B cell (primary cell): ENCODE measurements at regions not wholly inside any gene's neighbourhood (a gene's known extent, or its start where the extent isn't known, plus 50 kb on each side); places are given as distances from the start of the nearest gene placed in this dataset.

Experiments
- ATAC-seq: fragments of 200-7000 bp; cut with Tn5 transposase; one replicate; pipeline ENCODE4 v1.10.0; 2021; ENCODE audit warnings: low read depth, mild to moderate bottlenecking, moderate number of reproducible peaks, moderate library complexity
- CTCF ChIA-PET: fragments of 350-600 bp; sonication (Branson Sonifier 250); formaldehyde crosslinking; loops from one replicate; lab custom pipeline; 2021; ENCODE audit warnings: antibody characterized with exemption, inconsistent platforms; lab: Charles Lee
- POLR2A ChIA-PET: fragments of 350-600 bp; sonication (Branson Sonifier 250); formaldehyde crosslinking; loops from one replicate; lab custom pipeline; 2021; ENCODE audit warnings: antibody characterized with exemption; lab: Charles Lee
- DNase-seq: peaks from one replicate; pipeline ENCODE4 v3.0.0; 2013
- H2AFZ ChIP-seq: 2 replicates; pipeline ENCODE4 v1.6.1; 2012; ENCODE audit warnings: mild to moderate bottlenecking, low read depth, low read length; ENCODE audit not compliant: insufficient read depth, poor library complexity, severe bottlenecking
- H3K27ac ChIP-seq, 2 donors: 1 replicate in 1 of 2; 2 replicates in 1 of 2; pipeline ENCODE4 v1.5.1; 2012 to 2013; ENCODE audit warnings: low read length in 2 of 2, mild to moderate bottlenecking in 2 of 2, moderate library complexity in 1 of 2
- H3K27me3 ChIP-seq, 4 experiments: fragments of 200-600 bp in 1 of 4; sonication (generic) in 1 of 4; replicated peaks in 1 of 4; 1 replicate in 2 of 4; 2 replicates in 2 of 4; pipeline versions ENCODE4 v1.6.1 to v1.7.0; 2013 to 2016; ENCODE audit warnings: low read length in 3 of 4, mild to moderate bottlenecking in 2 of 4, mixed read lengths in 1 of 4, moderate library complexity in 1 of 4; ENCODE audit not compliant: insufficient read depth in 4 of 4, control insufficient read depth in 3 of 4; ENCODE audit errors: control extremely low read depth in 1 of 4
- H3K36me3 ChIP-seq, 2 experiments: replicated peaks in 1 of 2; 1 replicate in 1 of 2; 2 replicates in 1 of 2; pipeline versions ENCODE4 v1.6.1 to v1.7.1; 2013; ENCODE audit warnings: low read length in 1 of 2; ENCODE audit not compliant: insufficient read depth in 2 of 2, control insufficient read depth in 1 of 2; ENCODE audit errors: control extremely low read depth in 1 of 2, extremely low read depth in 1 of 2
- H3K4me1 ChIP-seq, 2 donors: fragments of 200-600 bp in 1 of 2; sonication (generic) in 1 of 2; 1 replicate in 1 of 2; 2 replicates in 1 of 2; pipeline versions ENCODE4 v1.5.1 to v1.6.1; 2013 to 2017; ENCODE audit warnings: low read length in 2 of 2; ENCODE audit not compliant: control insufficient read depth in 2 of 2, insufficient read depth in 2 of 2
- H3K4me2 ChIP-seq: replicated peaks from 2 replicates; pipeline ENCODE3; 2012; ENCODE audit warnings: mild to moderate bottlenecking, low read depth, low read length; ENCODE audit not compliant: poor library complexity, severe bottlenecking
- H3K4me3 ChIP-seq, 5 experiments: fragments of 200-600 bp in 1 of 5; sonication (generic) in 1 of 5; 1 replicate in 3 of 5; 2 replicates in 2 of 5; pipeline versions ENCODE4 v1.5.1 to v1.7.0; 2011 to 2016; ENCODE audit warnings: low read length in 4 of 5, mild to moderate bottlenecking in 4 of 5, low read depth in 2 of 5, control low read depth in 1 of 5, moderate library complexity in 1 of 5; ENCODE audit not compliant: insufficient read depth in 1 of 5; ENCODE audit errors: control extremely low read depth in 1 of 5, extremely low read depth in 1 of 5
- H3K79me2 ChIP-seq: fragments of 200-600 bp; sonication (generic); one replicate; pipeline ENCODE4 v1.6.0; 2016; ENCODE audit warnings: low read length; ENCODE audit not compliant: control insufficient read depth, insufficient read depth
- H3K9ac ChIP-seq: fragments of 200-600 bp; sonication (generic); 2 replicates; pipeline ENCODE4 v1.6.1; 2017; ENCODE audit warnings: mild to moderate bottlenecking, low read length, moderate library complexity
- H3K9me3 ChIP-seq, 3 donors: one replicate each; pipeline versions ENCODE4 v1.6.1 to v1.7.1; 2013; ENCODE audit warnings: low read length in 2 of 3; ENCODE audit not compliant: control insufficient read depth in 2 of 3, insufficient read depth in 1 of 3; ENCODE audit errors: control extremely low read depth in 1 of 3
- H4K20me1 ChIP-seq: 2 replicates; pipeline ENCODE4 v1.6.0; 2012; ENCODE audit warnings: mild to moderate bottlenecking, low read length; ENCODE audit not compliant: insufficient read depth, control insufficient read depth, poor library complexity, severe bottlenecking
- H3K27ac Mint-ChIP-seq: one replicate; pipeline ENCODE4 v1.8.0; 2021; ENCODE audit warnings: mixed read lengths
- H3K27me3 Mint-ChIP-seq: one replicate; pipeline ENCODE4 v1.8.0; 2021; ENCODE audit warnings: mixed read lengths
- H3K4me1 Mint-ChIP-seq: one replicate; pipeline ENCODE4 v1.8.0; 2021; ENCODE audit warnings: mixed read lengths
- H3K4me3 Mint-ChIP-seq: one replicate; pipeline ENCODE4 v1.8.0; 2021; ENCODE audit warnings: mixed read lengths
- H3K9me3 Mint-ChIP-seq: one replicate; pipeline ENCODE4 v1.8.0; 2022; ENCODE audit warnings: mixed read lengths; ENCODE audit not compliant: insufficient read depth
- CTCF ChIP-seq: fragments of 200-600 bp; IDR thresholded peaks from one replicate; pipeline ENCODE4 v1.8.0; 2022; ENCODE audit warnings: antibody characterized with exemption, mild to moderate bottlenecking
- EZH2 ChIP-seq: IDR thresholded peaks from 2 replicates; pipeline ENCODE4 v1.6.1; 2012; ENCODE audit warnings: borderline replicate concordance, low read depth, mild to moderate bottlenecking, moderate library complexity, low read length; ENCODE audit not compliant: insufficient read depth, poor library complexity, severe bottlenecking
- WGBS: methylation state at CpG from one replicate; pipeline ENCODE4 v1.1.5; 2013; ENCODE audit warnings: missing lambda C conversion rate; ENCODE audit not compliant: insufficient coverage; 5-methylcytosine and 5-hydroxymethylcytosine counted together
- intact Hi-C: fragments of 100-400 bp; cut with micrococcal nuclease; formaldehyde crosslinking; loops from one replicate; pipeline ENCODE4 v1.10.0; 2022

DNA sequence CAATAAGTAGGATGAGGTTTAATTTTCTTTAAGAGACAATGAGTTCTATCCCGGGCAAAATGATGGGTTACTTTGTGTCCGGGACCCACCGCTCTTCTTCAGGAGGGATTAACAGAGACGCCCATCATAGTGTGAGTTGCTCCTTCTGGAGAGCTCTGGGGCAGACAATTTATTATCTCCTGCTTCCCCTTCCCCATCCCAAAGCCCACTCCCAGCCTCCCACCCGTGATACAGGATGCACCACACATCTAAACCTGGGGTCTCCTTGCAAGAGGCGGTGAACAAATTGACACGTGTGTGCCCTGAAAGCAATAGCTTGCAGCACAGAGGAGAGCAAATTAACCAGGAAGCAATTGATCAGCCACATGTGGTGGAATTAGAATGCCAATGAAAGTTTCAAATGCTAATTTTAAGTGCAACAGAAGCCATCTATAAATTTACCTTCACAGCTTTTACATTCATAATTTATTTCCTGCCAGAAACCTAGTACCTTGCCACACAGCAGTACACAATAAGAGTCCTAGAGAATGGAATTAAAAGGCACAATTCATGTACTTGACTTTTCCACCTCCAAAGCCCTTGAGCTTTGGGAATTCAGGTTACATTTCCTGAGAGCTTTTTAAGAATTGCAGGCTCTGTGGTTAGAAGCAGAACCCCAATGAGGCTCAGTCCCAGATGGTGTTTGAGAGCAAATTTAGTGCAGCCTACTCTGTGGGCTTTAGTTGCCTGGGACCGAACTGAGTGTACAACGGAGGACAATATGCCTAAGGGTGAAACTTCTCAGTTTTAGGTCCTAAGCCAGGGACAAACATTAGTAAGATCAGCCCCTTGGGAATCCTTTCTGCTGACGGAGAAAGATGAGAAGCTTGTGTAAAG is 399.6 kb downstream of the MED10 start:
- H2AFZ ChIP-seq = no peak overlapping the region
- H3K27me3 ChIP-seq = no peaks in the 10 kb centered on the region
- ATAC-seq = no peak
- H3K4me2 ChIP-seq = no peak overlapping the region
- H3K27ac ChIP-seq = no peak overlapping the region
- H3K4me3 Mint-ChIP-seq = no peak overlapping the region
- H3K4me3 ChIP-seq = no peak overlapping the region
- 86% methylated on average over 6 of the region's 10 CpGs for WGBS
- no peaks in the 10 kb centered on the region for H3K9me3 ChIP-seq
- no peaks in the 10 kb centered on the region for H3K4me1 Mint-ChIP-seq
- DNase-seq = no peak
- no peaks in the 10 kb centered on the region for H4K20me1 ChIP-seq
- ChIA-PET POLR2A (no interaction called here), CTCF (no interaction called here)
- no peaks in the 10 kb centered on the region for H3K79me2 ChIP-seq
- no peaks in the 10 kb centered on the region for H3K36me3 ChIP-seq
- TF ChIP-seq EZH2 (no peak), CTCF (no peak)
- no peaks in the 10 kb centered on the region for H3K9me3 Mint-ChIP-seq
- intact Hi-C loops = no loop called here
- H3K9ac ChIP-seq = no peak overlapping the region
- H3K4me1 ChIP-seq = no peaks in the 10 kb centered on the region
- no peak overlapping the region for H3K27ac Mint-ChIP-seq
- peaks cover 12% of the 10 kb centered on the region for H3K27me3 Mint-ChIP-seq

- no peak overlapping the region for H3K27ac Mint-ChIP-seq
- H3K27me3 ChIP-seq = no peaks in the 10 kb centered on the region
- TF ChIP-seq CTCF (no peak), EZH2 (no peak)
- H3K4me1 ChIP-seq = no peaks in the 10 kb centered on the region
- no peak overlapping the region for H2AFZ ChIP-seq
- intact Hi-C loops = no loop called here
- no peak overlapping the region for H3K4me2 ChIP-seq
- ATAC-seq = no peak
- H3K4me3 Mint-ChIP-seq = no peak overlapping the region
- no peak overlapping the region for H3K9ac ChIP-seq
- H3K9me3 ChIP-seq = peaks cover 0 to 2% (median 0%) of the 10 kb centered on the region in 3 donors
- H3K27me3 Mint-ChIP-seq = peaks cover 9% of the 10 kb centered on the region
- no peak for DNase-seq
- no peak overlapping the region for H3K27ac ChIP-seq
- ChIA-PET POLR2A (no interaction called here), CTCF (no interaction called here)
- WGBS = 82% methylated on average over 4 of the region's 5 CpGs
- H3K79me2 ChIP-seq = no peaks in the 10 kb centered on the region
- H3K36me3 ChIP-seq = no peaks in the 10 kb centered on the region
- peaks cover 2% of the 10 kb centered on the region for H3K9me3 Mint-ChIP-seq
- no peak overlapping the region for H3K4me3 ChIP-seq
- no peaks in the 10 kb centered on the region for H4K20me1 ChIP-seq
- H3K4me1 Mint-ChIP-seq = no peaks in the 10 kb centered on the region
Measured at GRCh38 chr5:5971203-5971602, 407.1 kb downstream of the MED10 start.
